ENCODE measurements at regions not wholly inside any gene's neighbourhood (a gene's known extent, or its start where the extent isn't known, plus 50 kb on each side); places are given as distances from the start of the nearest gene placed in this dataset.

- Histone ChIP-seq H3K36me3 (ENCODE audit: control insufficient read depth, insufficient read depth, low read length) (no peaks in the 10 kb centered on the region), H3K4me3 (ENCODE audit: low read depth, low read length) (no peak overlapping the region), H3K9me3 (ENCODE audit: control insufficient read depth, insufficient read depth, low read depth, low read length) (no peaks in the 10 kb centered on the region), H3K9ac (ENCODE audit: low read length) (no peak overlapping the region), H3K27me3 (ENCODE audit: control insufficient read depth, insufficient read depth, low read length) (no peaks in the 10 kb centered on the region), H3K27ac (ENCODE audit: low read depth, low read length) (no peak overlapping the region), H3K4me1 (ENCODE audit: control insufficient read depth, insufficient read depth, low read length) (peaks cover 4% of the 10 kb centered on the region)
Measured at GRCh38 chr3:106750092-106750491, 627.1 kb upstream of the CCDC54 start.

- H3K27me3 ChIP-seq (ENCODE audit: control insufficient read depth, insufficient read depth, low read length), result no peaks in the 10 kb centered on the region
- no peak overlapping the region for H3K4me3 ChIP-seq (ENCODE audit: low read depth, low read length)
- no peak overlapping the region for H3K9ac ChIP-seq (ENCODE audit: low read length)
- H3K36me3 ChIP-seq (ENCODE audit: control insufficient read depth, insufficient read depth, low read length), result no peaks in the 10 kb centered on the region
- no peaks in the 10 kb centered on the region for H3K4me1 ChIP-seq (ENCODE audit: control insufficient read depth, insufficient read depth, low read length)
- no peak overlapping the region for H3K27ac ChIP-seq (ENCODE audit: low read depth, low read length)
- peaks cover 11% of the 10 kb centered on the region; the same call in 1 of the 2 replicates for H3K9me3 ChIP-seq (ENCODE audit: control insufficient read depth, insufficient read depth, low read depth, low read length)
Measured at GRCh38 chr3:106755336-106755735, 621.9 kb upstream of the CCDC54 start.

- no peak overlapping the region for H3K9ac ChIP-seq (ENCODE audit: low read length)
- no peaks in the 10 kb centered on the region for H3K36me3 ChIP-seq (ENCODE audit: control insufficient read depth, insufficient read depth, low read length)
- peaks cover 11% of the 10 kb centered on the region; the same call in 1 of the 2 replicates for H3K9me3 ChIP-seq (ENCODE audit: control insufficient read depth, insufficient read depth, low read depth, low read length)
- H3K4me3 ChIP-seq (ENCODE audit: low read depth, low read length), result no peak overlapping the region
- no peaks in the 10 kb centered on the region for H3K27me3 ChIP-seq (ENCODE audit: control insufficient read depth, insufficient read depth, low read length)
- H3K4me1 ChIP-seq (ENCODE audit: control insufficient read depth, insufficient read depth, low read length), result no peaks in the 10 kb centered on the region
- H3K27ac ChIP-seq (ENCODE audit: low read depth, low read length), result no peak overlapping the region
Measured at GRCh38 chr3:106756901-106757300, 620.3 kb upstream of the CCDC54 start.

- H3K4me3 ChIP-seq (ENCODE audit: low read depth, low read length), result no peak overlapping the region
Measured at GRCh38 chr3:106758459-106758858, 618.8 kb upstream of the CCDC54 start.

GRCh38 chr3:106759731-106760130, 617.5 kb upstream of the CCDC54 start:
- peaks cover 11% of the 10 kb centered on the region; the same call in 1 of the 2 replicates for H3K9me3 ChIP-seq (ENCODE audit: control insufficient read depth, insufficient read depth, low read depth, low read length)
- H3K9ac ChIP-seq (ENCODE audit: low read length), result no peak overlapping the region
- no peak overlapping the region for H3K27ac ChIP-seq (ENCODE audit: low read depth, low read length)
- no peaks in the 10 kb centered on the region for H3K27me3 ChIP-seq (ENCODE audit: control insufficient read depth, insufficient read depth, low read length)
- no peak overlapping the region for H3K4me3 ChIP-seq (ENCODE audit: low read depth, low read length)
- H3K36me3 ChIP-seq (ENCODE audit: control insufficient read depth, insufficient read depth, low read length), result no peaks in the 10 kb centered on the region
- H3K4me1 ChIP-seq (ENCODE audit: control insufficient read depth, insufficient read depth, low read length), result no peaks in the 10 kb centered on the region

More at GRCh38 chr3:106758459-106758858, 618.8 kb upstream of the CCDC54 start:
- no peaks in the 10 kb centered on the region for H3K4me1 ChIP-seq (ENCODE audit: control insufficient read depth, insufficient read depth, low read length)
- no peaks in the 10 kb centered on the region for H3K36me3 ChIP-seq (ENCODE audit: control insufficient read depth, insufficient read depth, low read length)
- H3K27me3 ChIP-seq (ENCODE audit: control insufficient read depth, insufficient read depth, low read length), result no peaks in the 10 kb centered on the region
- peaks cover 11% of the 10 kb centered on the region; the same call in 1 of the 2 replicates for H3K9me3 ChIP-seq (ENCODE audit: control insufficient read depth, insufficient read depth, low read depth, low read length)
- H3K27ac ChIP-seq (ENCODE audit: low read depth, low read length), result no peak overlapping the region
- no peak overlapping the region for H3K9ac ChIP-seq (ENCODE audit: low read length)

- H3K4me3 ChIP-seq (ENCODE audit: low read depth, low read length), result no peak overlapping the region
- peaks cover 8% of the 10 kb centered on the region; the same call in 1 of the 2 replicates for H3K9me3 ChIP-seq (ENCODE audit: control insufficient read depth, insufficient read depth, low read depth, low read length)
- H3K9ac ChIP-seq (ENCODE audit: low read length), result no peak overlapping the region
- H3K4me1 ChIP-seq (ENCODE audit: control insufficient read depth, insufficient read depth, low read length), result no peaks in the 10 kb centered on the region
- no peaks in the 10 kb centered on the region for H3K36me3 ChIP-seq (ENCODE audit: control insufficient read depth, insufficient read depth, low read length)
- H3K27me3 ChIP-seq (ENCODE audit: control insufficient read depth, insufficient read depth, low read length), result no peaks in the 10 kb centered on the region
- no peak overlapping the region for H3K27ac ChIP-seq (ENCODE audit: low read depth, low read length)
Measured at GRCh38 chr3:106765342-106765741, 611.9 kb upstream of the CCDC54 start.

- Histone ChIP-seq H3K4me1 (ENCODE audit: control insufficient read depth, insufficient read depth, low read length) (no peaks in the 10 kb centered on the region), H3K27ac (ENCODE audit: low read depth, low read length) (no peak overlapping the region)
Measured at GRCh38 chr3:106768941-106769480, 608.2 kb upstream of the CCDC54 start.

GRCh38 chr3:106773795-106774194, 603.4 kb upstream of the CCDC54 start:
- H3K4me3 ChIP-seq (ENCODE audit: low read depth, low read length), result no peak overlapping the region
- no peaks in the 10 kb centered on the region for H3K4me1 ChIP-seq (ENCODE audit: control insufficient read depth, insufficient read depth, low read length)
- H3K36me3 ChIP-seq (ENCODE audit: control insufficient read depth, insufficient read depth, low read length), result no peaks in the 10 kb centered on the region
- no peak overlapping the region for H3K9ac ChIP-seq (ENCODE audit: low read length)
- H3K27me3 ChIP-seq (ENCODE audit: control insufficient read depth, insufficient read depth, low read length), result no peaks in the 10 kb centered on the region
- H3K9me3 ChIP-seq (ENCODE audit: control insufficient read depth, insufficient read depth, low read depth, low read length), result no peaks in the 10 kb centered on the region
- no peak overlapping the region for H3K27ac ChIP-seq (ENCODE audit: low read depth, low read length)

More at GRCh38 chr3:106768941-106769480, 608.2 kb upstream of the CCDC54 start:
- no peaks in the 10 kb centered on the region for H3K36me3 ChIP-seq (ENCODE audit: control insufficient read depth, insufficient read depth, low read length)
- H3K4me3 ChIP-seq (ENCODE audit: low read depth, low read length), result no peak overlapping the region
- H3K27me3 ChIP-seq (ENCODE audit: control insufficient read depth, insufficient read depth, low read length), result no peaks in the 10 kb centered on the region
- H3K9me3 ChIP-seq (ENCODE audit: control insufficient read depth, insufficient read depth, low read depth, low read length), result peaks cover 8% of the 10 kb centered on the region; the same call in 1 of the 2 replicates
- H3K9ac ChIP-seq (ENCODE audit: low read length), result no peak overlapping the region

- Histone ChIP-seq H3K27me3 (ENCODE audit: control insufficient read depth, insufficient read depth, low read length) (no peaks in the 10 kb centered on the region), H3K4me3 (ENCODE audit: low read depth, low read length) (no peak overlapping the region)
Measured at GRCh38 chr3:106783231-106783630, 594.0 kb upstream of the CCDC54 start.

GRCh38 chr3:106789276-106789675, 588.0 kb upstream of the CCDC54 start:
- Histone ChIP-seq H3K4me1 (ENCODE audit: control insufficient read depth, insufficient read depth, low read length) (no peaks in the 10 kb centered on the region), H3K9ac (ENCODE audit: low read length) (no peak overlapping the region), H3K9me3 (ENCODE audit: control insufficient read depth, insufficient read depth, low read depth, low read length) (no peaks in the 10 kb centered on the region), H3K36me3 (ENCODE audit: control insufficient read depth, insufficient read depth, low read length) (no peaks in the 10 kb centered on the region), H3K27ac (ENCODE audit: low read depth, low read length) (no peak overlapping the region), H3K27me3 (ENCODE audit: control insufficient read depth, insufficient read depth, low read length) (no peaks in the 10 kb centered on the region), H3K4me3 (ENCODE audit: low read depth, low read length) (no peak overlapping the region)

More at GRCh38 chr3:106783231-106783630, 594.0 kb upstream of the CCDC54 start:
- Histone ChIP-seq H3K9ac (ENCODE audit: low read length) (no peak overlapping the region), H3K36me3 (ENCODE audit: control insufficient read depth, insufficient read depth, low read length) (no peaks in the 10 kb centered on the region), H3K27ac (ENCODE audit: low read depth, low read length) (no peak overlapping the region), H3K4me1 (ENCODE audit: control insufficient read depth, insufficient read depth, low read length) (no peaks in the 10 kb centered on the region), H3K9me3 (ENCODE audit: control insufficient read depth, insufficient read depth, low read depth, low read length) (no peaks in the 10 kb centered on the region)

GRCh38 chr3:106792716-106793115, 584.5 kb upstream of the CCDC54 start:
- H3K27me3 ChIP-seq (ENCODE audit: control insufficient read depth, insufficient read depth, low read length), result no peaks in the 10 kb centered on the region
- no peak overlapping the region for H3K27ac ChIP-seq (ENCODE audit: low read depth, low read length)
- no peak overlapping the region for H3K4me3 ChIP-seq (ENCODE audit: low read depth, low read length)

More at GRCh38 chr3:106792716-106793115, 584.5 kb upstream of the CCDC54 start:
- Histone ChIP-seq H3K36me3 (ENCODE audit: control insufficient read depth, insufficient read depth, low read length) (no peaks in the 10 kb centered on the region), H3K4me1 (ENCODE audit: control insufficient read depth, insufficient read depth, low read length) (no peaks in the 10 kb centered on the region), H3K9me3 (ENCODE audit: control insufficient read depth, insufficient read depth, low read depth, low read length) (no peaks in the 10 kb centered on the region), H3K9ac (ENCODE audit: low read length) (no peak overlapping the region)

All from HUES6 (cell line).